HepG2 (cell line): ENCODE measurements at regions not wholly inside any gene's neighbourhood (a gene's known extent, or its start where the extent isn't known, plus 50 kb on each side); places are given as distances from the start of the nearest gene placed in this dataset.

Experiments
- ATAC-seq: fragments of 200-7000 bp; cut with Tn5 transposase; 3 replicates; pipeline ENCODE4 v1.9.1; 2020; ENCODE audit warnings: mild to moderate bottlenecking, moderate library complexity
- BruUV-seq: library from RNA; stranded (reverse); fragments of 400-500 nt; replicated peaks from 2 replicates; lab custom pipeline; 2021; lab: Mats Ljungman, UMichigan
- CTCF ChIA-PET: fragments of 300-600 bp; formaldehyde crosslinking; extraction: SDS; loops from one replicate; lab custom pipeline; 2021; ENCODE audit warnings: low total read pairs, inconsistent platforms, low intra/inter-chr PET ratio; lab: Yijun Ruan, JAX
- POLR2A ChIA-PET: fragments of 350-600 bp; sonication (Branson Sonifier 250); formaldehyde crosslinking; loops from one replicate; lab custom pipeline; 2020; ENCODE audit warnings: antibody characterized with exemption, inconsistent platforms; lab: Yijun Ruan, JAX
- DNase-seq: peaks from one replicate; pipeline ENCODE4 v3.0.0-alpha.2; 2015; ENCODE audit warnings: low spot score
- FAIRE-seq: peaks from 3 replicates; lab custom pipeline; 2011; peaks lifted over from hg19 to GRCh38; lab: Jason Lieb, UNC
- H2AFZ ChIP-seq: one replicate; pipeline ENCODE4 v1.6.1; 2011; ENCODE audit warnings: low read length, inconsistent platforms
- H3K27ac ChIP-seq: fragments of 300-600 bp; 3 replicates; pipeline ENCODE4 v1.8.0; 2011; ENCODE audit warnings: mixed run types, mild to moderate bottlenecking, mixed read lengths, low read length, inconsistent platforms; ENCODE audit not compliant: insufficient read depth; ENCODE audit errors: extremely low read length
- H3K27me3 ChIP-seq, 2 experiments: fragments of 200-600 bp in 1 of 2; 2 replicates in 1 of 2; 3 replicates in 1 of 2; pipeline versions ENCODE4 v1.6.0 to v1.8.0; 2011; ENCODE audit warnings: low read length in 2 of 2, mild to moderate bottlenecking in 2 of 2, moderate library complexity in 2 of 2, inconsistent platforms in 1 of 2; ENCODE audit not compliant: insufficient read depth in 2 of 2, control insufficient read depth in 1 of 2
- H3K36me3 ChIP-seq, 2 experiments: fragments of 200-600 bp in 1 of 2; replicated peaks in 1 of 2; 2 replicates in 1 of 2; 3 replicates in 1 of 2; pipeline versions ENCODE4 v1.5.1 to v1.8.0; 2011; ENCODE audit warnings: low read length in 2 of 2, inconsistent platforms in 1 of 2; ENCODE audit not compliant: insufficient read depth in 2 of 2, control insufficient read depth in 1 of 2
- H3K4me1 ChIP-seq: 2 replicates; pipeline ENCODE4 v1.5.1; 2012; ENCODE audit warnings: low read length, inconsistent platforms; ENCODE audit not compliant: insufficient read depth
- H3K4me2 ChIP-seq: 2 replicates; pipeline ENCODE4 v1.6.0; 2011; ENCODE audit warnings: low read depth, low read length, inconsistent platforms
- H3K4me3 ChIP-seq, 3 experiments: fragments of 200-600 bp in 1 of 3; sonication (generic), shearing (Covaris generic) in 1 of 3; replicated peaks in 1 of 3; 2 replicates each; pipeline ENCODE4 v1.5.1; 2011 to 2016; ENCODE audit warnings: low read length in 3 of 3, inconsistent platforms in 2 of 3, low read depth in 2 of 3, mild to moderate bottlenecking in 2 of 3, control low read depth in 1 of 3, mixed read lengths in 1 of 3; ENCODE audit not compliant: insufficient read depth in 1 of 3
- H3K79me2 ChIP-seq: one replicate; pipeline ENCODE4 v1.6.1; 2011; ENCODE audit warnings: low read length, inconsistent platforms; ENCODE audit not compliant: insufficient read depth
- H3K9ac ChIP-seq: 2 replicates; pipeline ENCODE4 v1.6.0; 2011; ENCODE audit warnings: mild to moderate bottlenecking, low read depth, low read length, inconsistent platforms; ENCODE audit not compliant: insufficient read depth
- H3K9me3 ChIP-seq: 2 replicates; pipeline ENCODE4 v1.5.1; 2012; ENCODE audit warnings: mild to moderate bottlenecking, low read length
- H4K20me1 ChIP-seq: 2 replicates; pipeline ENCODE4 v1.6.0; 2011; ENCODE audit warnings: inconsistent platforms, mild to moderate bottlenecking, low read length, moderate library complexity; ENCODE audit not compliant: insufficient read depth
- ARID5B ChIP-seq: IDR thresholded peaks from 2 replicates; pipeline ENCODE4 v1.4.0; 2020; ENCODE audit warnings: mild to moderate bottlenecking, missing genetic modification reagents
- ATF7 ChIP-seq, 2 experiments: fragments of 450-650 bp in 1 of 2; sonication (generic) in 1 of 2; formaldehyde crosslinking in 1 of 2; IDR thresholded peaks; 2 replicates each; pipeline versions ENCODE4 v1.4.0 to v1.6.1; 2016 to 2020; ENCODE audit warnings: antibody characterized with exemption in 1 of 2, mild to moderate bottlenecking in 1 of 2, missing genetic modification reagents in 1 of 2
- BHLHE40 ChIP-seq: IDR thresholded peaks from 2 replicates; pipeline ENCODE4 v1.6.1; 2011; ENCODE audit warnings: low read length, improper control_type of control experiment
- DBP ChIP-seq: sonication (generic); formaldehyde crosslinking; IDR thresholded peaks from 2 replicates; pipeline ENCODE4 v1.4.0; 2020; ENCODE audit warnings: missing genetic modification reagents; ENCODE audit errors: not compliant biosample characterization
- FOXP4 ChIP-seq: sonication (generic); formaldehyde crosslinking; IDR thresholded peaks from 2 replicates; pipeline ENCODE4 v1.4.0; 2020; ENCODE audit warnings: missing genetic modification reagents
- KDM1A ChIP-seq: IDR thresholded peaks from 2 replicates; pipeline ENCODE4 v1.6.1; 2016; ENCODE audit warnings: missing compliant biosample characterization
- RNF219 ChIP-seq: sonication (generic); formaldehyde crosslinking; IDR thresholded peaks from 2 replicates; pipeline ENCODE4 v1.5.0; 2020; ENCODE audit warnings: mild to moderate bottlenecking, missing genetic modification reagents
- ZBTB49 ChIP-seq: sonication (generic); formaldehyde crosslinking; IDR thresholded peaks from 2 replicates; pipeline ENCODE4 v1.4.0; 2020; ENCODE audit warnings: missing genetic modification reagents, borderline replicate concordance
- ZFYVE20 ChIP-seq: sonication (generic); formaldehyde crosslinking; IDR thresholded peaks from 2 replicates; pipeline ENCODE4 v1.8.0; 2023; ENCODE audit warnings: low read depth, mild to moderate bottlenecking, moderate library complexity, missing genetic modification reagents, borderline replicate concordance
- ZKSCAN8 ChIP-seq: IDR thresholded peaks from 2 replicates; pipeline ENCODE4 v1.6.1; 2016; ENCODE audit warnings: borderline replicate concordance, missing genetic modification reagents, missing compliant biosample characterization
- ZNF543 ChIP-seq: sonication (generic); formaldehyde crosslinking; IDR thresholded peaks from 2 replicates; pipeline ENCODE4 v1.4.0; 2020; ENCODE audit warnings: mild to moderate bottlenecking, missing genetic modification reagents
- ZSCAN29 ChIP-seq: sonication (generic); formaldehyde crosslinking; conservative IDR thresholded peaks from 2 replicates; pipeline ENCODE4 v1.4.0; 2020; ENCODE audit warnings: mild to moderate bottlenecking, missing genetic modification reagents
- WGBS: methylation state at CpG from one replicate; pipeline ENCODE4 v1.1.6; 2017; ENCODE audit warnings: low lambda C conversion rate; 5-methylcytosine and 5-hydroxymethylcytosine counted together
- in situ Hi-C: cut with HindIII; loops from 2 replicates; pipeline ENCODE4 v1.10.0; 2017; ENCODE audit warnings: low pct_unique_long_range_greater_than_20kb; ENCODE audit not compliant: extremely low pct_ligation_motif_present
- intact Hi-C: fragments of 100-400 bp; cut with micrococcal nuclease; formaldehyde crosslinking; loops from one replicate; pipeline ENCODE4 v1.10.0; 2022; ENCODE audit not compliant: unreplicated experiment

- H4K20me1 ChIP-seq, result no peaks in the 10 kb centered on the region
- no peak for FAIRE-seq
Measured at GRCh38 chr19:28500296-28500695, 712.7 kb downstream of the UQCRFS1 start.

More at GRCh38 chr19:28500296-28500695, 712.7 kb downstream of the UQCRFS1 start:
- Histone ChIP-seq H3K27ac (no peak overlapping the region), H3K4me1 (no peaks in the 10 kb centered on the region), H3K27me3 (no peaks in the 10 kb centered on the region), H3K9me3 (peaks cover 74% of the 10 kb centered on the region), H3K79me2 (no peaks in the 10 kb centered on the region), H3K4me3 (no peak overlapping the region), H3K4me2 (no peak overlapping the region), H3K9ac (no peak overlapping the region), H2AFZ (no peak overlapping the region), H3K36me3 (no peaks in the 10 kb centered on the region)
- intact Hi-C loops (no loop called here), in situ Hi-C loops (no loop called here)
- ATAC-seq (no peak), DNase-seq (no peak)
- TF ChIP-seq ZKSCAN8 (CRISPR knock-in tag), result no peak
- no peak for TF ChIP-seq RNF219 (CRISPR knock-in tag)
- no peak for TF ChIP-seq DBP (CRISPR knock-in tag)
- TF ChIP-seq ZNF543 (CRISPR knock-in tag), result no peak
- TF ChIP-seq ZFYVE20 (CRISPR knock-in tag), result no peak
- TF ChIP-seq FOXP4, result no peak
- no peak for TF ChIP-seq ZSCAN29 (CRISPR knock-in tag)
- TF ChIP-seq KDM1A, result no peak
- TF ChIP-seq ARID5B (CRISPR knock-in tag), result no peak
- no peak for TF ChIP-seq ATF7 (IDR thresholded peaks at IDR 0.05)
- TF ChIP-seq ATF7 (CRISPR knock-in tag; IDR thresholded peaks at IDR 0.05), result no peak
- no peak for TF ChIP-seq ZBTB49 (CRISPR knock-in tag)
- no peak for TF ChIP-seq BHLHE40
- 38% methylated on average over 2 of the region's 3 CpGs for WGBS
- CTCF ChIA-PET, result no interaction called here
- BruUV-seq, result no TSS peak
- POLR2A ChIA-PET, result no interaction called here
